ENCODE measurements at regions not wholly inside any gene's neighbourhood (a gene's known extent, or its start where the extent isn't known, plus 50 kb on each side); places are given as distances from the start of the nearest gene placed in this dataset.

GRCh38 chr18:60040971-60041370 is 141.2 kb downstream of the PMAIP1 start:
- no peaks in the 10 kb centered on the region for H3K36me3 ChIP-seq (replicated peaks in 1 of 2; ENCODE audit: control insufficient read depth in 2 of 2, insufficient read depth in 2 of 2, low read length in 2 of 2)
- H2BK5ac ChIP-seq (ENCODE audit: low read length), result no peak overlapping the region
- no peak overlapping the region for H4K8ac ChIP-seq (ENCODE audit: low read depth, low read length)
- whole genome bisulfite sequencing, 2 donors (ENCODE audit: extremely low coverage in 2 of 2, insufficient read length in 2 of 2, insufficient replicate concordance in 1 of 2), result no CpG with 5 or more reads among the region's 1 CpG
- no peak overlapping the region for H3K4me2 ChIP-seq (ENCODE audit: insufficient read depth, low read length, poor library complexity, severe bottlenecking)
- H2BK15ac ChIP-seq (ENCODE audit: low read length), result no peak overlapping the region
- no peak overlapping the region for H2AFZ ChIP-seq (ENCODE audit: low read length)
- no peak overlapping the region for H3K14ac ChIP-seq (ENCODE audit: low read length)
- H3K4me1 ChIP-seq (ENCODE audit: control insufficient read depth in 2 of 2, insufficient read depth in 1 of 2, low read depth in 1 of 2, low read length in 2 of 2), result no peaks in the 10 kb centered on the region
- no peak overlapping the region for H2AK5ac ChIP-seq (ENCODE audit: low read depth, low read length)
- H3K27ac ChIP-seq (replicated peaks; ENCODE audit: low read length), result no peak overlapping the region
- H3K4ac ChIP-seq (ENCODE audit: low read length), result no peak overlapping the region
- DNase-seq (ENCODE audit: low spot score), result no peak
- no peak overlapping the region for H3K18ac ChIP-seq (ENCODE audit: low read length)
- no peak overlapping the region for H3K23ac ChIP-seq (ENCODE audit: low read depth, low read length, poor library complexity)
- H3K79me1 ChIP-seq (ENCODE audit: low read depth, low read length), result no peaks in the 10 kb centered on the region
- H3K27me3 ChIP-seq (ENCODE audit: control insufficient read depth in 3 of 3, insufficient read depth in 3 of 3, low read depth in 1 of 3, low read length in 3 of 3), result peaks cover 0 to 2% (median 0%) of the 10 kb centered on the region in 3 experiments
- H2BK12ac ChIP-seq (ENCODE audit: low read length), result no peak overlapping the region
- H3K4me3 ChIP-seq (ENCODE audit: low read length in 2 of 2), result no peak overlapping the region
- H4K91ac ChIP-seq (ENCODE audit: low read depth, low read length, poor library complexity), result no peak overlapping the region
- H3K9ac ChIP-seq (ENCODE audit: low read depth, low read length, poor library complexity), result no peak overlapping the region
- H2BK120ac ChIP-seq (ENCODE audit: low read depth, low read length), result no peak overlapping the region
- no peaks in the 10 kb centered on the region for H3K9me3 ChIP-seq (replicated peaks in 1 of 2; ENCODE audit: control insufficient read depth in 2 of 2, insufficient read depth in 1 of 2, low read depth in 1 of 2, low read length in 2 of 2)

GRCh38 chr18:60038731-60039130 is 138.9 kb downstream of the PMAIP1 start:
- no peak overlapping the region for H2BK15ac ChIP-seq (ENCODE audit: low read length)
- H2BK5ac ChIP-seq (ENCODE audit: low read length), result no peak overlapping the region
- no peaks in the 10 kb centered on the region for H3K27me3 ChIP-seq (ENCODE audit: control insufficient read depth in 3 of 3, insufficient read depth in 3 of 3, low read depth in 1 of 3, low read length in 3 of 3)
- H2AFZ ChIP-seq (ENCODE audit: low read length), result no peak overlapping the region
- no peak overlapping the region for H3K27ac ChIP-seq (replicated peaks; ENCODE audit: low read length)
- no peak overlapping the region for H3K18ac ChIP-seq (ENCODE audit: low read length)
- H4K8ac ChIP-seq (ENCODE audit: low read depth, low read length), result no peak overlapping the region
- H3K4me1 ChIP-seq (ENCODE audit: control insufficient read depth in 2 of 2, insufficient read depth in 1 of 2, low read depth in 1 of 2, low read length in 2 of 2), result no peaks in the 10 kb centered on the region
- H3K9me3 ChIP-seq (replicated peaks in 1 of 2; ENCODE audit: control insufficient read depth in 2 of 2, insufficient read depth in 1 of 2, low read depth in 1 of 2, low read length in 2 of 2), result no peaks in the 10 kb centered on the region
- no peak overlapping the region for H2AK5ac ChIP-seq (ENCODE audit: low read depth, low read length)
- H2BK120ac ChIP-seq (ENCODE audit: low read depth, low read length), result no peak overlapping the region
- H3K4me2 ChIP-seq (ENCODE audit: insufficient read depth, low read length, poor library complexity, severe bottlenecking), result no peak overlapping the region
- no peak overlapping the region for H2BK12ac ChIP-seq (ENCODE audit: low read length)
- no peak overlapping the region for H3K23ac ChIP-seq (ENCODE audit: low read depth, low read length, poor library complexity)
- no peak overlapping the region for H4K91ac ChIP-seq (ENCODE audit: low read depth, low read length, poor library complexity)
- H3K79me1 ChIP-seq (ENCODE audit: low read depth, low read length), result no peaks in the 10 kb centered on the region
- no peak for DNase-seq (ENCODE audit: low spot score)
- H3K14ac ChIP-seq (ENCODE audit: low read length), result no peak overlapping the region
- no peak overlapping the region for H3K4ac ChIP-seq (ENCODE audit: low read length)
- H3K9ac ChIP-seq (ENCODE audit: low read depth, low read length, poor library complexity), result no peak overlapping the region
- no peaks in the 10 kb centered on the region for H3K36me3 ChIP-seq (replicated peaks in 1 of 2; ENCODE audit: control insufficient read depth in 2 of 2, insufficient read depth in 2 of 2, low read length in 2 of 2)
- H3K4me3 ChIP-seq (ENCODE audit: low read length in 2 of 2), result no peak overlapping the region

GRCh38 chr18:60027397-60027796 is 127.6 kb downstream of the PMAIP1 start:
- no peak overlapping the region for H3K9ac ChIP-seq (ENCODE audit: low read depth, low read length, poor library complexity)

GRCh38 chr18:60024857-60025256 is 125.1 kb downstream of the PMAIP1 start:
- no peak overlapping the region for H3K14ac ChIP-seq (ENCODE audit: low read length)
- no peaks in the 10 kb centered on the region for H3K79me1 ChIP-seq (ENCODE audit: low read depth, low read length)
- H3K9ac ChIP-seq (ENCODE audit: low read depth, low read length, poor library complexity), result no peak overlapping the region

More at GRCh38 chr18:60027397-60027796, 127.6 kb downstream of the PMAIP1 start:
- Histone ChIP-seq H2BK15ac (ENCODE audit: low read length) (no peak overlapping the region), H2BK5ac (ENCODE audit: low read length) (no peak overlapping the region), H2BK120ac (ENCODE audit: low read depth, low read length) (no peak overlapping the region), H3K4me3 (ENCODE audit: low read length in 2 of 2) (no peak overlapping the region), H4K8ac (ENCODE audit: low read depth, low read length) (no peak overlapping the region), H3K4ac (ENCODE audit: low read length) (no peak overlapping the region), H2AFZ (ENCODE audit: low read length) (no peak overlapping the region), H3K36me3 (replicated peaks in 1 of 2; ENCODE audit: control insufficient read depth in 2 of 2, insufficient read depth in 2 of 2, low read length in 2 of 2) (no peaks in the 10 kb centered on the region), H3K4me2 (ENCODE audit: insufficient read depth, low read length, poor library complexity, severe bottlenecking) (no peak overlapping the region), H3K27me3 (ENCODE audit: control insufficient read depth in 3 of 3, insufficient read depth in 3 of 3, low read depth in 1 of 3, low read length in 3 of 3) (no peaks in the 10 kb centered on the region), H3K4me1 (ENCODE audit: control insufficient read depth in 2 of 2, insufficient read depth in 1 of 2, low read depth in 1 of 2, low read length in 2 of 2) (no peaks in the 10 kb centered on the region), H3K23ac (ENCODE audit: low read depth, low read length, poor library complexity) (no peak overlapping the region), H3K14ac (ENCODE audit: low read length) (no peak overlapping the region), H3K79me1 (ENCODE audit: low read depth, low read length) (no peaks in the 10 kb centered on the region), H3K18ac (ENCODE audit: low read length) (no peak overlapping the region), H3K9me3 (replicated peaks in 1 of 2; ENCODE audit: control insufficient read depth in 2 of 2, insufficient read depth in 1 of 2, low read depth in 1 of 2, low read length in 2 of 2) (no peaks in the 10 kb centered on the region), H2BK12ac (ENCODE audit: low read length) (no peak overlapping the region), H2AK5ac (ENCODE audit: low read depth, low read length) (no peak overlapping the region), H3K27ac (replicated peaks; ENCODE audit: low read length) (no peak overlapping the region), H4K91ac (ENCODE audit: low read depth, low read length, poor library complexity) (no peak overlapping the region)
- WGBS, 2 donors (ENCODE audit: extremely low coverage in 2 of 2, insufficient read length in 2 of 2, insufficient replicate concordance in 1 of 2), result no CpG with 5 or more reads among the region's 2 CpGs
- DNase-seq (ENCODE audit: low spot score), result no peak

More at GRCh38 chr18:60024857-60025256, 125.1 kb downstream of the PMAIP1 start:
- Histone ChIP-seq H3K27me3 (ENCODE audit: control insufficient read depth in 3 of 3, insufficient read depth in 3 of 3, low read depth in 1 of 3, low read length in 3 of 3) (no peaks in the 10 kb centered on the region), H2BK15ac (ENCODE audit: low read length) (no peak overlapping the region), H3K4ac (ENCODE audit: low read length) (no peak overlapping the region), H3K9me3 (replicated peaks in 1 of 2; ENCODE audit: control insufficient read depth in 2 of 2, insufficient read depth in 1 of 2, low read depth in 1 of 2, low read length in 2 of 2) (no peaks in the 10 kb centered on the region), H4K8ac (ENCODE audit: low read depth, low read length) (no peak overlapping the region), H3K36me3 (replicated peaks in 1 of 2; ENCODE audit: control insufficient read depth in 2 of 2, insufficient read depth in 2 of 2, low read length in 2 of 2) (no peaks in the 10 kb centered on the region), H2AFZ (ENCODE audit: low read length) (no peak overlapping the region), H3K4me1 (ENCODE audit: control insufficient read depth in 2 of 2, insufficient read depth in 1 of 2, low read depth in 1 of 2, low read length in 2 of 2) (no peaks in the 10 kb centered on the region), H2AK5ac (ENCODE audit: low read depth, low read length) (no peak overlapping the region), H3K4me2 (ENCODE audit: insufficient read depth, low read length, poor library complexity, severe bottlenecking) (no peak overlapping the region), H2BK5ac (ENCODE audit: low read length) (no peak overlapping the region), H3K18ac (ENCODE audit: low read length) (no peak overlapping the region), H3K27ac (replicated peaks; ENCODE audit: low read length) (no peak overlapping the region), H2BK12ac (ENCODE audit: low read length) (no peak overlapping the region), H3K23ac (ENCODE audit: low read depth, low read length, poor library complexity) (no peak overlapping the region), H2BK120ac (ENCODE audit: low read depth, low read length) (no peak overlapping the region), H4K91ac (ENCODE audit: low read depth, low read length, poor library complexity) (no peak overlapping the region), H3K4me3 (ENCODE audit: low read length in 2 of 2) (no peak overlapping the region)
- DNase-seq (ENCODE audit: low spot score), result no peak

Data from neuronal stem cell (in vitro differentiated cells).